ENCODE measurements at regions not wholly inside any gene's neighbourhood (a gene's known extent, or its start where the extent isn't known, plus 50 kb on each side); places are given as distances from the start of the nearest gene placed in this dataset.

GRCh38 chrX:150182161-150182560 lies 181.0 kb upstream of the MAMLD1 start:
- ATAC-seq (no peak), DNase-seq (no peak)
- in situ Hi-C loops (cut with MboI; ENCODE audit: low sequenced_read_pairs in 4 of 4): no loop called here
- intact Hi-C loops (cut with DNase I; ENCODE audit: low total_unique reads): no loop called here
- Histone ChIP-seq H3K27ac (no peak overlapping the region), H3K4me1 (no peaks in the 10 kb centered on the region), H3K9me3 (peaks cover 0 to 3% (median 0%) of the 10 kb centered on the region in 3 donors), H3K36me3 (no peaks in the 10 kb centered on the region), H3K27me3 (no peaks in the 10 kb centered on the region), H3K4me3 (no peak overlapping the region)
- TF ChIP-seq, protein P1, sequence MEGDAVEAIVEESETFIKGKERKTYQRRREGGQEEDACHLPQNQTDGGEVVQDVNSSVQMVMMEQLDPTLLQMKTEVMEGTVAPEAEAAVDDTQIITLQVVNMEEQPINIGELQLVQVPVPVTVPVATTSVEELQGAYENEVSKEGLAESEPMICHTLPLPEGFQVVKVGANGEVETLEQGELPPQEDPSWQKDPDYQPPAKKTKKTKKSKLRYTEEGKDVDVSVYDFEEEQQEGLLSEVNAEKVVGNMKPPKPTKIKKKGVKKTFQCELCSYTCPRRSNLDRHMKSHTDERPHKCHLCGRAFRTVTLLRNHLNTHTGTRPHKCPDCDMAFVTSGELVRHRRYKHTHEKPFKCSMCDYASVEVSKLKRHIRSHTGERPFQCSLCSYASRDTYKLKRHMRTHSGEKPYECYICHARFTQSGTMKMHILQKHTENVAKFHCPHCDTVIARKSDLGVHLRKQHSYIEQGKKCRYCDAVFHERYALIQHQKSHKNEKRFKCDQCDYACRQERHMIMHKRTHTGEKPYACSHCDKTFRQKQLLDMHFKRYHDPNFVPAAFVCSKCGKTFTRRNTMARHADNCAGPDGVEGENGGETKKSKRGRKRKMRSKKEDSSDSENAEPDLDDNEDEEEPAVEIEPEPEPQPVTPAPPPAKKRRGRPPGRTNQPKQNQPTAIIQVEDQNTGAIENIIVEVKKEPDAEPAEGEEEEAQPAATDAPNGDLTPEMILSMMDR (IDR thresholded peaks at IDR 0.05 in 4 of 5, conservative IDR thresholded peaks at IDR 0.05 in 1 of 5): no peak
- no peak for TF ChIP-seq POLR2A (IDR thresholded peaks at IDR 0.05)

- Histone ChIP-seq H3K27me3 (no peaks in the 10 kb centered on the region), H3K9me3 (no peaks in the 10 kb centered on the region), H3K36me3 (no peaks in the 10 kb centered on the region), H3K27ac (no peak overlapping the region), H3K4me1 (no peaks in the 10 kb centered on the region), H3K4me3 (no peak overlapping the region)
- intact Hi-C loops (cut with DNase I; ENCODE audit: low total_unique reads) (no loop called here), in situ Hi-C loops (cut with MboI; ENCODE audit: low sequenced_read_pairs in 4 of 4) (no loop called here)
- DNase-seq (no peak), ATAC-seq (no peak)
- TF ChIP-seq, protein P1 (IDR thresholded peaks at IDR 0.05 in 4 of 5, conservative IDR thresholded peaks at IDR 0.05 in 1 of 5): no peak
- no peak for TF ChIP-seq POLR2A (IDR thresholded peaks at IDR 0.05)
Measured at GRCh38 chrX:150184491-150184890, 178.6 kb upstream of the MAMLD1 start.

- TF ChIP-seq POLR2A (IDR thresholded peaks at IDR 0.05): no peak
- TF ChIP-seq, protein P1 (IDR thresholded peaks at IDR 0.05 in 4 of 5, conservative IDR thresholded peaks at IDR 0.05 in 1 of 5): no peak
- intact Hi-C loops (cut with DNase I; ENCODE audit: low total_unique reads) (no loop called here), in situ Hi-C loops (cut with MboI; ENCODE audit: low sequenced_read_pairs in 4 of 4) (no loop called here)
- no peak overlapping the region for H3K27ac ChIP-seq
- no peak for ATAC-seq
- H3K4me1 ChIP-seq: no peaks in the 10 kb centered on the region
- H3K36me3 ChIP-seq: no peaks in the 10 kb centered on the region
- DNase-seq: no peak
- no peaks in the 10 kb centered on the region for H3K9me3 ChIP-seq
- H3K4me3 ChIP-seq: no peak overlapping the region
- no peaks in the 10 kb centered on the region for H3K27me3 ChIP-seq
Measured at GRCh38 chrX:150185766-150186165, 177.4 kb upstream of the MAMLD1 start.

GRCh38 chrX:150192816-150193215 lies 170.3 kb upstream of the MAMLD1 start:
- Histone ChIP-seq H3K36me3 (no peaks in the 10 kb centered on the region), H3K27ac (no peak overlapping the region), H3K27me3 (no peaks in the 10 kb centered on the region), H3K4me3 (no peak overlapping the region), H3K4me1 (no peaks in the 10 kb centered on the region), H3K9me3 (no peaks in the 10 kb centered on the region)
- ATAC-seq: no peak
- intact Hi-C loops (cut with DNase I; ENCODE audit: low total_unique reads) (no loop called here), in situ Hi-C loops (cut with MboI; ENCODE audit: low sequenced_read_pairs in 4 of 4) (no loop called here)
- DNase-seq: no peak
- TF ChIP-seq POLR2A (IDR thresholded peaks at IDR 0.05): no peak
- TF ChIP-seq, protein P1 (IDR thresholded peaks at IDR 0.05 in 4 of 5, conservative IDR thresholded peaks at IDR 0.05 in 1 of 5): no peak

DNA sequence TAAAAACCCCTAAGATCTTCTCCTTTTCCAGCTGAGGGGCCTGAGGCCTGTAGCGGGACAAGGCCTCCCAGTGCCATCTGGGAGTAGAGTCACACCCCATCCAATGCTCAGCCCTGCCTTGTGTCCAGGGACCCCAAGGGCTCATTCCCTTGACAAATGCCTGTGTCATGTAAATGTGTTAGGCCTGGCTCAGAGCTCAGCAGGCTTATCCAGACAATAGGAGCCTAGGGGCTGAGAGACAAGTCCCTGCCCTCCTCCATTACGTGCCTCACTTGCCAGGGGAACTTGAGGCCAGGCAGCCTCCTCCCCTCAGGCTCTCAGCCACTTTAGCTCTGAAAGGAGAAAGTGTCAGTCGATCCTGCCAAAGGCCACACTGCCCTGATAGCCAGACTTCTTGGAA lies 166.8 kb upstream of the MAMLD1 start:
- no peaks in the 10 kb centered on the region for H3K27me3 ChIP-seq
- TF ChIP-seq, protein P1 (IDR thresholded peaks at IDR 0.05 in 4 of 5, conservative IDR thresholded peaks at IDR 0.05 in 1 of 5): no peak
- TF ChIP-seq POLR2A (IDR thresholded peaks at IDR 0.05): no peak
- intact Hi-C loops (cut with DNase I; ENCODE audit: low total_unique reads): no loop called here
- no peaks in the 10 kb centered on the region for H3K36me3 ChIP-seq
- H3K4me1 ChIP-seq: no peaks in the 10 kb centered on the region
- DNase-seq (no peak), ATAC-seq (no peak)
- H3K9me3 ChIP-seq: no peaks in the 10 kb centered on the region
- no peak overlapping the region for H3K27ac ChIP-seq
- H3K4me3 ChIP-seq: no peak overlapping the region
- in situ Hi-C loops (cut with MboI; ENCODE audit: low sequenced_read_pairs in 4 of 4): no loop called here

Data from gastrocnemius medialis (tissue), 4 donors.